GM21423 (cell line): ENCODE measurements at regions not wholly inside any gene's neighbourhood (a gene's known extent, or its start where the extent isn't known, plus 50 kb on each side); places are given as distances from the start of the nearest gene placed in this dataset.
"Not testable (repeated sequence)": the region's sequence is repeated elsewhere in the genome, so short reads cannot be mapped to it uniquely, and the experiment has no call there.

ENCODE experiments used
- ATAC-seq: cut with Tn5 transposase; IDR thresholded peaks from one replicate; pipeline ENCODE4 v1.9.1; 2021; ENCODE audit warnings: mild to moderate bottlenecking, moderate library complexity; ENCODE audit not compliant: unreplicated experiment

DNA sequence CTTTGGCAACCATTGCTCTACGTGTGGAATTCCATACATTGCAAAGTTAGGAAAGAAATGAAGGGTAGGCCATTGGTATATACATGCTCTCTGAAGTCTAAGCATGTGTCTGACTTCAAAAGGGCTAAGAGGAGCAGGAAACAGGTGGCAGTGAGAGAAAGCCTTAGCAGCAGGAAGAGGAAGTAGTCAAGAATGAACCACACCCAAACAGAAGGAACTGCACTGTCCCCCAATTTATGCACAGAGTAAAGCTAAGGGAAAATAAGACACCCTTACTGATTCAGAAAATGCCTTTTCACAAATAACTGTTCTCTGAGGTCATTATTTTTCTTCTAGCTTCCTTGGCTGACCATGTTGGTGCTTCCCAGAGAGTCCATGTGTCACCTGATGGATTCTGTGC lies 575.4 kb downstream of the NTRK3 start:
- no peak for ATAC-seq

DNA sequence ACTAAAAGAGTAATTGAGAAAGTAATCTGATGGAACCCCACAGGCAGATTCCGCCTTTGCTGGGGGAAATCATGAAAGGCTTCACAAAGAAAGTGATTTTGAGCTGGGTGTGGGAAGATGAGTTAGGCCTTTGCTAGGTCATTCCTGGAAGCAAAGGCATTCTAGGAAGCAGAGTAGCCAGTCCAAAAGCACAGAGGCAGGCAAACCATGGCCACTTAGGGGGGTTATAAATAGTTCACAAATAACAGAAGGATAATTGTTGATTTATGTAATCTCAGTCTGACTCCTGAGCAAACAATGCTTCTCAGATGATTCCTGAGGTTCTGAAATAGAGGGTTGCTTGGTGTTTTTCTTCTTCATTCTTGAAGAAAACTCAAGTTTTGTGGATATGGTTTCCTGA lies 576.3 kb downstream of the NTRK3 start:
- ATAC-seq: no peak

DNA sequence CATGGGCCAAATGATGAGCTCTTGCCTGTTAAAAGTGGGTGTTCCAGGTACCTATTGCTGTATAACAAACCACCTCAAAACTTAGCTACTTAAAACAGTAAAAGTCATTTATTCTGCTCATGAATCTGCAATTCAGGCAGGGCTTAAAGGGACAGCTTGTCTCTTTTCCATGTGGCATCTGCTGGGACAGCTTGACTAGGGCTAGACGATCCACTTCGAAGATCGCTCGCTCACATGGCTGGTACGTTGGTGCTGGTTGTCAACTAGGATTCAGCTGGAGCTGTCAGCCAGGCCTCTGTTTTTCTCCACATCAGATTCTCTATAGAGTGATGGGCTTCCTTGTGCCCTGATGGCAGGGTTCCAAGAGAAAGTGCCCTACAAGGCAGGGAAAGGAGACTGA lies 581.3 kb downstream of the NTRK3 start:
- ATAC-seq: no peak

DNA sequence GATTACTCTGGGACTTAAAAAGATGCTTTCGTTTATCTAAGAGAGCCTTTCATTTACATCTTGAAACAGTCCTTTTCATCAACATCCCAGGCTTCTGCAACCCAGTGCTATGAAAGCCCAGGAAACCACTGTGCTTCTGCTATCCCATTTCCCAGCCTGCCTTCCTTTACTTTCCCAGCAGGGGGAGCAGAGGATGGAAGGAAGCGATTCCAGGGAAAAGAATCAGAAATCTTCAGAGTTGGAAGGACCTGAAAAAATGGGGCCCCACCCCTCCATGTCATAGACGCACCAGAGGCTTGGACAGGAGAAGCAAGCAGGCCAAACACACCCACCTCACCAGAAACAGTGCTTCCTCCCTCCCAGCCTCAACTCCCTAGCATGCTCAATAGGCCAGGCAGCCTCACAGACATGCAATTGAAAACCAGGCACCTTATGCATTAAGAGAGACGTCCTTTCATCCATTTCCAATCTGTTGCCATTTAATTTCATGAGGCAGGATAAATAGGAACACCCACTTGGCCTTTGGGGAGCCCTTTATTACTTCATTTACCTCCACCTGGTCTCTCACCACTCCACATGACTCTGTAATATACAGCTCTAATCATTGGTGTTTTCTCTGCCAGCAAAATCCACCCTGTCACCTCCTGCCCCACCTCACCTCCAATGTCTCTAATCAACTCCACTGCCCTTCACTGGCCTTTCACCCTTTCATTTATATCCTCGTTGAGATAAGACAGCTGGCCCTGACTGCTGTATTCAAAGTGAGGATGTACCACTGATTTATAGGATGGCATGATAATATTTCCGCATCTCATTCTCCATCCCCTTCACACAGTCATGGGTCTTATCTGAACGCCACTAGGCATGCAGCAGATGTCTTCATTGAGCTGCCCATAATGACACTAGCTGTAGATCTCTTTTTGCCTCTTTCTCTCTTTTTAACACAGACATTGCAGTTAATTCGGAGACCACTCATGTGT lies 583.9 kb downstream of the NTRK3 start:
- ATAC-seq: no peak

DNA sequence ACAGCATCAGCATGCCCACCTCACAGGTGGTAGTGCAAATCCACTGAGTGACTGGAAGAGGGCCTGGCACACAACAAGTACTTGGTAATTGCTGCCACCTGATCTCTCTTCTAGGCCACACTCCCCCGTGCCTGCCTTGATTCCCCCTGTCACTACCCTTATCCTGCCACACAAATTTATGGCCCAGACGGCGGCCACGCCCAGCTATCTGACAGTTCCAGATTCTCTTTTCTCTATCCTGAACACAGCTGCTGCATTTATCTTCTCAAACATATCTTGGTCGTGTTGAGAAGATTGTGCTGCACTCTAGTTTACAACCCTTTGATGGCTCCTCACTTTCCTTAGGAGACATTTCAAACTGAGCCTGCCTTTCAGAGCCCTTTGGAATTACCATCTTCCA lies 585.2 kb downstream of the NTRK3 start:
- ATAC-seq: no peak

DNA sequence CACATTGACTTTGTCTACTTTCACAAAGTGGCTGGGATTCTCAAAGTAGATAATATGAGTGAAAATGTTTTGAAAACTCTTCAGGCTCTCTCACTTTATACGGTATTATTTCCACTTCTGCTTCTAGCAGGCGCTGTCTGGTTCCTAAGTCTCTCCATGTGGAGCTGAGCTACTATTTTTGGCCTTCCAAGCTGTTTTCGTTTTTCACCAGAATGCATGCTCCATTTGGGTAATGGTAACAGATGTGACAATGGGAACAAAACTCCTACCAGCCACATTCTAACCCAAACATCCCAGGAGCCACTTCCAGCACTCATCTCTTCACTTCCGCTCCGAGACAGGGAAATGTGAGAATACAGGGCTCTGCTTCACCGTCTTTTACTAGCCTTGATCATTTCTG lies 586.7 kb downstream of the NTRK3 start:
- no peak for ATAC-seq

DNA sequence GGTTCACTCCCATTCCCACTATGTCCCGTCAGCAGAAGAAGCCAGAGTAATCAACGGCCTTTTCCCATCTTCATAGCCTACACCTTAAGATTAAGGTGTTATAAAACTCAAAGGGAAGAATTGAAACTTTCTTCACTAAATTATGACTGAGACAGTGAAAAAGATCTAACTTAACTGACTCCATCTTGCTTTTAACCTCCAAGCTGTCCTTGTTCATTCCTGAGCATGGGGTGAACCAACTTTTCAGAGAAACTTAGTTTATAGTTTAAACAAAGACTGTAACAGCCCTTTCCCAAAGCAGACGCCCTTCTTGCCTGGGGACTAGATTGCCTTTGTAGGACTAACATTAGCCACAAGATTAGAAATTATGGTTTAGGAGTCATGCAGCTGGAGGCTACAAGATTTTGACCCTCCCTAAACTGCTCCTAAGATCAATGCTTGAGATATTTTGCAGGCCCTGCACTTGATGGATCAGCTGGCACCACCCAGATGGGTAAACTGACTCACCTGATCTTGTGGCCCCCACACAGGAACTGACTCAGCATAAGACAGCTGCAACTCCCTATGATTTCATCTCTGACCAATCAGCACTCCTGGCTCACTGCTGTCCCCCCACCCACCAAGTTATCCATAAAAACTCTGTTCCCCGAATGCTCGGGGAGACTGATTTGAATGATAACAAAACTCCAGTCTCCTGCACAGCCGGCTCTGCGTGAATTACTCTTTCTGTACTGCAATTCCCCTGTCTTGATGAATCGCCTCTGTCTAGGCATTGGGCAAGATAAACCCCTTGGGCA lies 587.6 kb downstream of the NTRK3 start:
- ATAC-seq: not testable (repeated sequence)

DNA sequence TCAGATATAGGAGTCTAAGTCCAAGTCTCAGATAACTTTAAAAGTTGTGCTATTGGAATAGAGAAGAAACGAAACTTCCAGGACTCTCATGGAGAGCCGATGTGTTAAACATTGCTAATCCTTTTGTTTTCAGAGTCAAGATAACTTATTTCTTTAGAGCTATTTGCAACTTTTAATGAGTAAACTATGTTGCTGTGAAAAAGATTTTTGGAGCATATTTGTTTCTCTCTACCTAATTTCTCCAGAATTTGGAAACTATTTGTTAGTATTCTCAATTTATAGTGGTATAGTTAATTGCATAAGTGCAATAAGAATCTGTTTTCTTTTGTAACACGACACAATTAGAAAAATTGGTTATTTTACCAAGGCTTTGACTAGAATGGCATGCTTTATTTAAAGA lies 588.9 kb downstream of the NTRK3 start:
- ATAC-seq: no peak

DNA sequence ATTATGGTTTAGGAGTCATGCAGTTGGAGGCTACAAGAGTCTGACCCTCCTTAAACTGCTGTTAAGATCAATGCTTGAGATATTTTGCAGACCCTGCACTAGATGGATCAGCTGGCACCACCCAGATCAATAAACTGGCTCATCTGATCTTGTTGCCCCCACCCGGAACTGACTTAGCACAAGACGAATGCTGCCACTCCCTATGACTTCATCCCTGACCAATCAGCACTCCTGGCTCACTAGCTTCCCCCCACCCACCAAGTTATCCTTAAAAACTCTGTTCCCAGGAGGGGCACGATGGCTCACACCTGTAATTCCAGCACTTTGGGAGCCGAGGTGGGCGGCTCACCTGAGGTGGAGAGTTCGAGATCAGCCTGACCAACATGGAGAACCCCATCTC lies 594.0 kb downstream of the NTRK3 start:
- ATAC-seq: no peak

DNA sequence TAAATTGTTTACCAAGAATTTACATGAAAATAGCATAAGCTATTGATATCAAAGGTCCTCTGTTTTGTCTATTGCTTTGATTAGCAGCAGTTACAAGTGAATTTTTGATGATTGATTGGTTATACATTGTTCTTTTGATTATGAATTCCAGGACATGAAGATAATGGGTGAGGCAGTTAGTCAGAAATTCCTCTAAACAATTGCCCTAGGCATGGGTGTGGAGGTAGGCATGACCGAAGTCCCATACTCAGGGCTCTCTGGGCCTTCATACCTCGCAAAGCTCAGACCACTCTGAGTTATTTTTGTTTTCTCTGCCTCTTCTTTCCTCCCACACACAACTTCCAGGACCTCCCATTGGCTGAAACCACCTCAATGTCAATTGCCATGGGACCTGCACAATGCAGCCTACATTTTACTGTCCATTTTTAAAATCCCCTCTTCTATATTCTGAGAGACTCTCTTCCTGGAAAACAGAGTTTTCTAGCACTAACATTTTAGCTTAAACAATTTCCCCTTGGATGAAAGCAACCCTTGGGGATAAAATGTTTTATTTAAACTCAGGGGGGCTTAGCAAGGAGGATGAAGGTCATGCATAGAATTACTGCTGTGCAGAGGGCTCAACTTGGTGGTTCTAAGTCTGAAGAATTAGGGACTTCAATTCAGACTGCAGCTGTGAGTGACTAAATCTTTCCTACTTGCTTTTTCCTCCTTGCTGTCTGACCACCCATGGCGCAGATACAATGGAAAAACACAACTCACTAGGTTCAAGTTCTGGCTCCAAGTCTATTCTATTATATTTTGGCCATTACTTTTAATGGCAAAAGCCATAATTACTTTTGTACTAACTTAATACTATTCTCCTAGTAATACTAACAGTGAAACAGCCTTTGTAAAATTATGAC lies 594.8 kb downstream of the NTRK3 start:
- no peak for ATAC-seq

DNA sequence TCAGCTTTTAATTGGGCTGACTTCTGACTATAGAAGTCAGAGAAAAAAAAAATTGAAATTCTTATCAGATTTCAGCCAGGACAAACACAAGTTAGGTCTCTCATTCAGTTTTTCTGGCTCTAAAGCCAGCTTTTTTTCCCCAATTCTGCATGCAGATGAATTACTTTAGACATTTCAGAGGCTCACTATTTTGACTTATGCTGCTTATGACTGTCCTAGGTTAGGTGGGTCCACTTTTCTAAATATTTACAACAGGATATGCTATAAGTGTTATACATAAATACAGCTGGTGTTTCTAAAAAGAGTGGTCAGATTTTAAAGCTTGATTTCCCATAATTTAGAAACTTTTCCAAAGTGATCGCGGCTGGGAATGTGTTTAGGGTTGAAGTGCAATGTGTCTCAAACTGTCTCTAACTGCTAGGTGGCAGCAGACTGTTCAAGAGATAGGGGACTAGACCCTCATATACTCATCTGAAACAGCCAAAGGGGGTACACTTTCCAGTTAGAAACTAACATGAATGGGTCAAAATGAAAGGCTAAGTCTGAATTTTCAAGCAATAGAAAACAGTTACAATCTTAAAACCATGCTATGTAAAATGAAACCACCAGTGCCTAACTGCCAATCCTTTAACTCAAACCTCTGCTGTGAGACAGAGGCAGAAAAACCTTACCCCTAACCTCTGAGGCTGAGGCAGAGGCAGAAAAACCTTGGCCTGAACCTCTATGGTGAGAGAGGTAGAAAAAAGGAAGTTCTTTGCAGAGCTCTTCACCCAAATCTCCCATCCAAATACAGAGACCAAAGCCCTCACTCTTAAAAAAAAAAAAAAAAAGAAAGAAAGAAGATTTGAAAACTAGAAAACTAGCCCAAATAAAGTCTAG lies 596.0 kb downstream of the NTRK3 start:
- ATAC-seq: no peak

DNA sequence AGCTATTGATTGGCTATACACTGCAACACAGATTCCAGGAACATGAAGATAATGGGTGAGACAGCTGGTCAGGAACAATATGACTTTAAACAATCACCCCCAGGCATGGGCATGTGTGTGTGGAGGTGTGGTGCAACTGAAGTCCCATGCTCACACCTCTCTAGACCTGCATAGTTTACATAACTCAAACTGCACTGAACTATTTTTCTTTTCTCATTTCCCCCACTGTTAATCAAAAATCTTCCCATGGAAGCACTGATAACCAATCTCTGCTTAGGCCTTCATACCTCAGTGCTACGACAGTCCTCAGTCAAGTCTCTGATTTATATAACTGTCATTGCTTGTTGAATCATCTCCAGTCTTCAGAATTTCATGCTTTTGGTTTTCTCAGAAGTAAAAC lies 600.2 kb downstream of the NTRK3 start:
- ATAC-seq: no peak

DNA sequence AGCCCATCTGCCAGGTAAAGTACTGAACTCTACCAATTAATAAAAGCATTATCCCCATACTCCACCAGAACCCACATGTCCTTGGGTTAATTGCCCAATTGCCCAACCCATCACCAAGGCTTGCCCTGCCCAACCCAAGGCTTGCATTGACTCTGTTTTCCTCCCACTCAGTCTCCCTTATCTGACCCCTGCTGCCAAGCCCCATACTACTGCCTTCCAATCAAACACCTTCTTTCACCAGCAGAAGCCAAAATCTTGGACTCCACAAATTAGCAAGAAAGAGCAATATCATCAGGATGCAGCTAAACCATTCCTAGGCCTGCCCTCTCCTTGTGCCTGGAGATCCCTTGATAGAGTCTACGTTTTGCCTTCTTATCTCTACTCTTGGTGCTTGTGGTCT lies 602.9 kb downstream of the NTRK3 start:
- no peak for ATAC-seq

DNA sequence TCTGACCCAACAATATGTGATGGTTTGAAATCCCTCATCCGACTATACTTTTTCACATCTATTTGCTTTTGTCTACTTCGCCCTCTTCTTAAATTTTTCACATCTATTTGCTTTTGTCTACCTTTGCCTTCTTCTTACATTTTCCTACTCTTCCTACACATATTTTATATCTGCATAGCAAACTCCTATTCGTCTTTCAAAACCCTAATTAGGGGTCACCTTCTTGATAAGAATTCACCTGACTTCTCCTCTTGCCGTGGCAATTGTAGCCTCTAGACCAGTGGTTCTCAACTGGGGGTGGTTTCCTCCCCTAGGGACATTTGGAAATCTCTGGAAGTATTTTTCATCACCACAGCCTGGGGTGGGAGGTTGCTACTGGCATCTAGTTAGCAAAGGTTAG lies 607.4 kb downstream of the NTRK3 start:
- ATAC-seq: no peak

DNA sequence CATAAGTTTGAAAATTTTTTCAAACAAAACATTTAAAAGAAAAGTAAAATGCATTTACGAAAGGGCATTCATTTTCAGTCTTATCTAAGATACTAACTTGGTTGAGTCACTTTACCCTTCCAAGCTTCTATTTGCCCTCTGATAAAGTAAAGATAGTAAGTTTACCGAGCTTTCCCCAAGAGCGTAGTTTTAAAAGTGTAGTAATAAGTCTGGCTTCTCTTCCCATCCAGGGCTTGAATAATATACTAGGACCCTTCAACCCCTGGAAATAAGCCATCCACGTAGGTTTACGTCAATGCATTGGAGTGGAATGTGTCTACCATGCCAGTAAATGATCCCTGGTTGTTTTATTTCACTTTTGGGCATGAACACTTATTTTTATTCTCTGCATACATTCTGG lies 608.3 kb downstream of the NTRK3 start:
- ATAC-seq: no peak

DNA sequence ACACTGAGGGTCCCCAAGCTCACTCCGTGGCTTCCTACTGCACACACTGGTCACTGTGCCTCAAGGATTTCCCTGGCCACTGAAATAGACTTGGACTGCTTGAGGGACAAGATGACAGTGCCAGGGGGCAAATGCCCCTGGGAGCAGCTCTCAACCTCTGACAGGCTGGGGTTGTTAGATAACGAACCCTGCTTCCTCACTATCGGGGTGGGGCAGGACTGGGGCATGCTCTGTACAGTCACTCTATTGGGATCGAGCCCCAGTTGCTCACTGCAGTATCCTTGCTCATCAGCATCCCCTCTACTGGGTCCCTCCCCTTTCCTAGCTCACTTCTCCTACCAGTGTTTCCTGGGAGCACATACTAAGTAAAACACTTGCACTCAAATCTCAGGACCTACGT lies 610.8 kb downstream of the NTRK3 start:
- ATAC-seq: no peak

DNA sequence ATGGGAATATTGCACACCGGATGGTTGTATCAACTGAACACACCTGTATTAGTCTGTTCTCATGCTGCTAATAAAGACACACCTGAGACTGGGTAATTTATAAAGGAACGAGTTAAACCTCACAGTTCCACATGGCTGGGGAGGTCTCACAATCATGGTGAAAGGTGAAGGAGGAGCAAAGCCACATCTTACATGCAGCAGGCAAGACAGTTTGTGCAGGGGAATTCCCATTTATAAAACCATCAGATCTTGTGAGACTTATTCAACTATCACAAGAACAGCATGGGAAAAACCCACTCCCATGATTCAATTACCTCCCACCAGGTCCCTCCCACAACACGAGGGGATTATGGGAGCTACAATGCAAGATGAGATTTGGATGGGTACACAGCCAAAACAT lies 613.5 kb downstream of the NTRK3 start:
- ATAC-seq: not testable (repeated sequence)

DNA sequence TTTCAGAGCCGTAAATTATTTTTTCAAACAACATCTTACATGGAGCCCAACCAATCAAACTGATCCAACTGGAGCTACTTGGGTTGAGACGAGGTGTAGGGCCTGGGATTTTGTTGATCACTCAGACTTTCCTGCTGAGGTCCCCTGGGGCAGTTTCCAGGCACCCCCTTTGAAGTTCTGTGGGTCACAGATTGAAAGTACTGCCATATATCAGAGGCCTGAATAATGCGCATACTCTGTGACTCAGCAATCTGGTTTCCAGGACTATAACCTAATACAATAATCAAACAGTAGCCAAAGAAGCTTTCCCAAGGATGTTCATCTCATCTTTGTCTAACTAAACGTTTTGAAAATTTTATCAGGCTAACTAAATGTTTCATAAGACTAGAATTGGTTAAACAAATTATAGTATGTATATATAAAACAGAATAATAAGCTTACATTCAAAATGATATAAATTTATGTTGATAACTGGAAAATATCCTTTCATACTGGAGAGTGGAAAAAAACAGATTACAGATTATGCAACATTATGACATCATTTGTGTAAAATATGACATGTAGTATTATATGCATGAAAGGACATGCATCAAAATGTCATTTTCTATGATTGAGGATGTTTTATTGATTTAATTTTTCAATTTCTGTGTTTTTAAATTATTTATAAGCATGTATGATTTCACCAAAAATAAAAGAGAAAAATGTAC lies 617.1 kb downstream of the NTRK3 start:
- ATAC-seq: no peak

DNA sequence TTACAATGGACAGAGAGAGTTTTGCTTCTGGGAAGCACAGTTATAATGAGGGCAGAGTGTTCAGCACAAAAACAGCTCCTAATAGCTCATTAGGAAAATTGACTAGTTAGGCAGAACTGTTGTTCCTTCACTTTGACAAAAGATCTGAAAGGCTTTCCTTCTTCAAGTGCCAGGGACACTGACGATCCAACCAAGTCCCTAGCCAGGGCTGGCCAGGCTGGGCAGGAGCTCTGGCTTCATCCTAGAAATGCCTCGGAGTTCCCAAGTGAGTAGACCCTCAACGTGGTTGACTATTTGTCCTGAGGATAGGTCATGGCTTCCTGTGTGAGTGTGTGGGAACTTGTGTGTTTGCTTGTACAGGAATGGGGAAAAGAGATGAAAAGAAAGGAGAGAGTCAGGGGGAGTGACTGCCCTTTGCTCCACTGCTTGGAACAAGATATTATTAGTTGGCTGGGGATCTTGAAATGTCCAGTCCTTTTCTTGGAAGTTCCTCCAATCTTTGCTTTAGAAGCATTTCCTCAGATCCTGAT lies 617.9 kb downstream of the NTRK3 start:
- ATAC-seq: no peak
